Ishikawa (cell line): ENCODE measurements at regions not wholly inside any gene's neighbourhood (a gene's known extent, or its start where the extent isn't known, plus 50 kb on each side); places are given as distances from the start of the nearest gene placed in this dataset.

Source experiments
- CEBPB ChIP-seq: IDR thresholded peaks from 2 replicates; pipeline ENCODE4 v1.6.1; 2012
- CREB1 ChIP-seq: IDR thresholded peaks from 2 replicates; pipeline ENCODE4 v1.6.1; 2012; ENCODE audit warnings: low read depth
- EGR1 ChIP-seq: IDR thresholded peaks from 2 replicates; pipeline ENCODE4 v1.6.1; 2012
- EP300 ChIP-seq: IDR thresholded peaks from 2 replicates; pipeline ENCODE4 v1.6.1; 2012; ENCODE audit warnings: borderline replicate concordance
- FOXM1 ChIP-seq: IDR thresholded peaks from 2 replicates; pipeline ENCODE4 v1.6.1; 2012; ENCODE audit warnings: low read depth, borderline replicate concordance
- NFIC ChIP-seq: IDR thresholded peaks from 2 replicates; pipeline ENCODE4 v1.6.1; 2012
- RAD21 ChIP-seq: IDR thresholded peaks from 2 replicates; pipeline ENCODE4 v1.6.1; 2012; ENCODE audit warnings: low read depth
- TAF1 ChIP-seq: IDR thresholded peaks from 2 replicates; pipeline ENCODE4 v1.6.1; 2012; ENCODE audit warnings: low read depth, mild to moderate bottlenecking
- TCF12 ChIP-seq: IDR thresholded peaks from 2 replicates; pipeline ENCODE4 v1.6.1; 2012; ENCODE audit warnings: low read depth
- TEAD4 ChIP-seq: IDR thresholded peaks from 2 replicates; pipeline ENCODE4 v1.6.1; 2012
- YY1 ChIP-seq: IDR thresholded peaks from 2 replicates; pipeline ENCODE4 v1.6.1; 2012; ENCODE audit warnings: low read depth
- ZBTB7A ChIP-seq: IDR thresholded peaks from 2 replicates; pipeline ENCODE4 v1.6.1; 2012; ENCODE audit warnings: low read depth
- TF ChIP-seq, protein P1 (sequence below): IDR thresholded peaks from 2 replicates; pipeline ENCODE4 v1.6.1; 2012
- TF ChIP-seq, protein P2 (sequence below): IDR thresholded peaks from 2 replicates; pipeline ENCODE4 v1.6.1; 2012
- TF ChIP-seq, protein P3 (sequence below): IDR thresholded peaks from 2 replicates; pipeline ENCODE4 v1.6.1; 2012; ENCODE audit warnings: low read depth, mild to moderate bottlenecking

DNA sequence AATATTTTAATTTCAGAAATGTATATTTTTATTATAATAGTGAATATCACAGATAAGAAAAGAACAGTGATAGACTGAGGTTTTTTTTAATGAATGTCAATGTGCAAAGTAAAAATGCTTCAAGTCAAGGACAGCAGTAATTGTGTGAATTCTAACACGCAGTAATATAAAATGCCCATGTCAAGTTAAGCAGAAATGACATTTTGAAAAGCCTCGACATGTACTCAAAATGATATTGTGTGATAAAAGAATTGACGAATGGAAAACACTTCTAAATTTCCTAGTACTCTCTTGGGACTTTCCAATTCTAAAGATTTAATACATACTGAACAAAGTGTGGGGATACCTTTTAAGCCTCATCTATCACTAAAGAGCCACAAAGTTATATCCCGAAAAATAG, 172.6 kb downstream of the SLITRK6 start:
- no peak for TF ChIP-seq CEBPB
- TF ChIP-seq FOXM1: no peak
- no peak for TF ChIP-seq RAD21
- TF ChIP-seq, protein P1, sequence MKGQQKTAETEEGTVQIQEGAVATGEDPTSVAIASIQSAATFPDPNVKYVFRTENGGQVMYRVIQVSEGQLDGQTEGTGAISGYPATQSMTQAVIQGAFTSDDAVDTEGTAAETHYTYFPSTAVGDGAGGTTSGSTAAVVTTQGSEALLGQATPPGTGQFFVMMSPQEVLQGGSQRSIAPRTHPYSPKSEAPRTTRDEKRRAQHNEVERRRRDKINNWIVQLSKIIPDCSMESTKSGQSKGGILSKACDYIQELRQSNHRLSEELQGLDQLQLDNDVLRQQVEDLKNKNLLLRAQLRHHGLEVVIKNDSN: no peak
- TF ChIP-seq TEAD4: no peak
- TF ChIP-seq EGR1: no peak
- no peak for TF ChIP-seq ZBTB7A
- no peak for TF ChIP-seq CREB1
- no peak for TF ChIP-seq NFIC
- no peak for TF ChIP-seq EP300
- TF ChIP-seq TCF12: no peak
- TF ChIP-seq, protein P2, sequence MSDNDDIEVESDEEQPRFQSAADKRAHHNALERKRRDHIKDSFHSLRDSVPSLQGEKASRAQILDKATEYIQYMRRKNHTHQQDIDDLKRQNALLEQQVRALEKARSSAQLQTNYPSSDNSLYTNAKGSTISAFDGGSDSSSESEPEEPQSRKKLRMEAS: no peak
- TF ChIP-seq TAF1: no peak
- TF ChIP-seq, protein P3, sequence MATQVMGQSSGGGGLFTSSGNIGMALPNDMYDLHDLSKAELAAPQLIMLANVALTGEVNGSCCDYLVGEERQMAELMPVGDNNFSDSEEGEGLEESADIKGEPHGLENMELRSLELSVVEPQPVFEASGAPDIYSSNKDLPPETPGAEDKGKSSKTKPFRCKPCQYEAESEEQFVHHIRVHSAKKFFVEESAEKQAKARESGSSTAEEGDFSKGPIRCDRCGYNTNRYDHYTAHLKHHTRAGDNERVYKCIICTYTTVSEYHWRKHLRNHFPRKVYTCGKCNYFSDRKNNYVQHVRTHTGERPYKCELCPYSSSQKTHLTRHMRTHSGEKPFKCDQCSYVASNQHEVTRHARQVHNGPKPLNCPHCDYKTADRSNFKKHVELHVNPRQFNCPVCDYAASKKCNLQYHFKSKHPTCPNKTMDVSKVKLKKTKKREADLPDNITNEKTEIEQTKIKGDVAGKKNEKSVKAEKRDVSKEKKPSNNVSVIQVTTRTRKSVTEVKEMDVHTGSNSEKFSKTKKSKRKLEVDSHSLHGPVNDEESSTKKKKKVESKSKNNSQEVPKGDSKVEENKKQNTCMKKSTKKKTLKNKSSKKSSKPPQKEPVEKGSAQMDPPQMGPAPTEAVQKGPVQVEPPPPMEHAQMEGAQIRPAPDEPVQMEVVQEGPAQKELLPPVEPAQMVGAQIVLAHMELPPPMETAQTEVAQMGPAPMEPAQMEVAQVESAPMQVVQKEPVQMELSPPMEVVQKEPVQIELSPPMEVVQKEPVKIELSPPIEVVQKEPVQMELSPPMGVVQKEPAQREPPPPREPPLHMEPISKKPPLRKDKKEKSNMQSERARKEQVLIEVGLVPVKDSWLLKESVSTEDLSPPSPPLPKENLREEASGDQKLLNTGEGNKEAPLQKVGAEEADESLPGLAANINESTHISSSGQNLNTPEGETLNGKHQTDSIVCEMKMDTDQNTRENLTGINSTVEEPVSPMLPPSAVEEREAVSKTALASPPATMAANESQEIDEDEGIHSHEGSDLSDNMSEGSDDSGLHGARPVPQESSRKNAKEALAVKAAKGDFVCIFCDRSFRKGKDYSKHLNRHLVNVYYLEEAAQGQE: no peak
- TF ChIP-seq YY1: no peak

DNA sequence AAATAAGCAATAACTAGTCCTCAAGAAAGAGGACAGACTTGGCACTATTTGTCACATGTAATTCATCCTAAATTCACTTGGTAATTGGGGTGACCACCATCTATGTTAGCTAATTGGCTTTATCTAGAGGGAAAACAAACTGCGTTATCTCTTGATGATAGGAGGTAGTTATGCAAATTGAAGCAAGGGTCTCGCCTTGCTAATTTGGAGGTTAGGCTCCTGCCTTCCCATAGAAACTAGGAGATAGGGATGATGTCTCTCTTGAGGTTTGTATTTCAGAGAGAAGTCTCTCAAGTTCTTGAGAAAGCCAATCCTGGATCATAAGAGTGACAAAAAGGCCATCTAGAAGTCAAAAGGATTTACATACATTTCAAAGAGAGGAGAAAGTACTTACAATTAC, 179.9 kb downstream of the SLITRK6 start:
- TF ChIP-seq TAF1 (no peak), TCF12 (no peak)
- TF ChIP-seq, protein P1: no peak
- TF ChIP-seq, protein P2: no peak
- TF ChIP-seq, protein P3: no peak

DNA sequence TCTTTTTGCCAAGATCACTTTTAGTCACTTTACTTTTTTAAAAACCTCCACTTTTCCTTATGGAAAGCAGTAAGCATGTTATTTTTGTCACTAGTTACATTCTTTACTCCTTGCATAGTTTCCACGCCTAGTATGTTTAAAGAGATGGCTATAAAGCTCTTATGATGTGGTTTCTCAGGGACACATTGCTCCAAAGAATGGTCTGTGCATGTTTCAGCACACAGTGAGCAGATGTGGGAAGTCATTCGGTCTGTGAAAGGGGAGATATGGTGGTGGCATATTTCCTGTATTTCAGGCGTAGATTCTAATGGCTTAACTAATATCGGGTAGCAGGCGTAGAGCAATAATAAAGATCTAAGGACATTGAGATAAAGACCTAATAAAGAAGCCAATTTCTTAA, 180.7 kb downstream of the SLITRK6 start:
- no peak for TF ChIP-seq CREB1
- TF ChIP-seq EGR1: no peak
- TF ChIP-seq TEAD4: no peak
- TF ChIP-seq, protein P1: no peak
- no peak for TF ChIP-seq TAF1
- TF ChIP-seq FOXM1: no peak
- TF ChIP-seq NFIC: no peak
- no peak for TF ChIP-seq RAD21
- TF ChIP-seq, protein P3: no peak
- TF ChIP-seq ZBTB7A: no peak
- TF ChIP-seq, protein P2: no peak
- no peak for TF ChIP-seq EP300
- no peak for TF ChIP-seq YY1
- TF ChIP-seq CEBPB: no peak
- TF ChIP-seq TCF12: no peak

DNA sequence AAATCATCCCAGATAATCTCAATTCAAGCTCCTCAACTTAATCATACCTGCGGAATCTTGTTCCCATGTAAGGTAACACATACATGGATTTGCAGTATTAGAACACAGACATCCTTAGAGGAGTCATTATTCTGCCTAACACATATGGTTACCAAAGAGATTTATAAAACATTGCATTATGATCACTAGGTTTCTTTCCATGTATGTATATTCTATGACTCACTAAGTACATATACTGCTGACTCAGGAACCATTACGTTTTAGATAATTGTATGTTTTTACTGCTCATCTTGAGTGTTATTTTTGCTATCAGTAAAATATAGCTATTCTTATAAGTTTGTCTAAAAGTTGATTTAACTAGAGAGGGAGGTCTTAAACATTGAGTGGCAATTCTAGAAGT, 182.9 kb downstream of the SLITRK6 start:
- TF ChIP-seq, protein P3: no peak
- no peak for TF ChIP-seq CREB1
